ENCODE measurements at regions not wholly inside any gene's neighbourhood (a gene's known extent, or its start where the extent isn't known, plus 50 kb on each side); places are given as distances from the start of the nearest gene placed in this dataset.

DNA sequence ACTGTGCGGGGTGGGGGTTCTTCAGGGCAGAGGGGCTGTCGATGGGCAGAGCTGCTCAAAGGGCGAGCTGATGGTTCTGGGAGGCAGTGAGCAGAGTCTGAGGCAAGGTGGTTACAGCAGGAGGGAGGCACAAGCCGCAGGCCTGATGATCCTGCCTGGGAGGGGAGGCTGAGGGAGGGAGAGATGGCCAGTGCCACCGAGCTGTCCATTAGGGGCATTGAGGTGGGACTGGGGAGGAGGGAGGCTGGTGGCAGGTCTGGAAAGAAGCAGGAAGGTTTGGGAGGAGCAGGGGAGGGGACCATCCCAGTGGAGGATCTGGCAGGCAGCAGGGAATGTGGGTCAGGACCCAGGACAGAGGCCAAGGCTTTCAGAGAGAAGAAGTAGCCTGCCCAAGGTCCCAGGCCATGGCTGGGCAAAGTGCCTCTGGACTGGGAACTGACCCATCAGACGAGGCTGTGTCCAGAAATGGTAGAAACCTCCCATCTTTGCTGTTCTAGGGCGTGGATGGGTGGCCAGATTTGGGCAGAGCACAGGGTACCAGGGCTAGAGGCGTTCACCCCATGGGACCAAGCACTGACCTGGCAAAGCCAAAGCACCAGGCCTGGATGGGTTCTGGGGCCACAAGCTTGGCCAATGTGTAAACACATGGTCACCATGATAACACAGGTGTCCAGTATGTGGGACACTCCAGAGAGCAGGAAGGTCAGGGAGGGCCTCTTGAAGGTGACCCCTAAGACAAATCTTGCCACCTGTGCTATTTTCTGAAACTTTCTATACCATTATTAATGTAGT, 55.5 kb downstream of the INHBB start:
- no peak for DNase-seq
- Histone ChIP-seq H3K27ac (replicated peaks) (no peak overlapping the region), H3K4me1 (no peaks in the 10 kb centered on the region), H3K36me3 (no peaks in the 10 kb centered on the region), H3K4me3 (no peak overlapping the region), H3K9me3 (replicated peaks) (no peaks in the 10 kb centered on the region), H3K27me3 (ENCODE audit: low read depth) (peaks cover 46% of the 10 kb centered on the region)
- TF ChIP-seq, protein P1, sequence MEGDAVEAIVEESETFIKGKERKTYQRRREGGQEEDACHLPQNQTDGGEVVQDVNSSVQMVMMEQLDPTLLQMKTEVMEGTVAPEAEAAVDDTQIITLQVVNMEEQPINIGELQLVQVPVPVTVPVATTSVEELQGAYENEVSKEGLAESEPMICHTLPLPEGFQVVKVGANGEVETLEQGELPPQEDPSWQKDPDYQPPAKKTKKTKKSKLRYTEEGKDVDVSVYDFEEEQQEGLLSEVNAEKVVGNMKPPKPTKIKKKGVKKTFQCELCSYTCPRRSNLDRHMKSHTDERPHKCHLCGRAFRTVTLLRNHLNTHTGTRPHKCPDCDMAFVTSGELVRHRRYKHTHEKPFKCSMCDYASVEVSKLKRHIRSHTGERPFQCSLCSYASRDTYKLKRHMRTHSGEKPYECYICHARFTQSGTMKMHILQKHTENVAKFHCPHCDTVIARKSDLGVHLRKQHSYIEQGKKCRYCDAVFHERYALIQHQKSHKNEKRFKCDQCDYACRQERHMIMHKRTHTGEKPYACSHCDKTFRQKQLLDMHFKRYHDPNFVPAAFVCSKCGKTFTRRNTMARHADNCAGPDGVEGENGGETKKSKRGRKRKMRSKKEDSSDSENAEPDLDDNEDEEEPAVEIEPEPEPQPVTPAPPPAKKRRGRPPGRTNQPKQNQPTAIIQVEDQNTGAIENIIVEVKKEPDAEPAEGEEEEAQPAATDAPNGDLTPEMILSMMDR (IDR thresholded peaks at IDR 0.05; ENCODE audit: borderline replicate concordance): no peak
- intact Hi-C loops (cut with micrococcal nuclease): no loop called here

DNA sequence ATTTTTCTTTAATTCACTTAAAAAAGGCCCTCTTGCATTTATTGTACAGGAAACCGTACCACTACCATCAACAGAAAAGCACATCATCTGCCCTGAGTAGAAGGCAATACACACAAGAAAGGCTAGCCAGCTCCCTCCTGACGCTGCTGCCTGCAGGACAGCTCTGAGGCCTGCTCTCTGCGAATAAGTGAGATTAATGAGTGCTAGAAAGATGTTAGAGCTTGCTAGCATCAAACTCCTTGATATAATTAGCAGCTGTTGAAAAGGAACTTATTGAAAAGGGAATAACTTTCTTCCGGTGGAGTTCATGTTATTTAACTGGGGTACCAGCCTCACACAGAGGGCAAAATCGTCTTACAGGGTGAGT, 56.1 kb downstream of the INHBB start:
- Histone ChIP-seq H3K4me1 (no peaks in the 10 kb centered on the region), H3K27me3 (ENCODE audit: low read depth) (peaks cover 40% of the 10 kb centered on the region), H3K36me3 (no peaks in the 10 kb centered on the region), H3K4me3 (no peak overlapping the region), H3K9me3 (replicated peaks) (no peaks in the 10 kb centered on the region), H3K27ac (replicated peaks) (no peak overlapping the region)
- TF ChIP-seq, protein P1 (IDR thresholded peaks at IDR 0.05; ENCODE audit: borderline replicate concordance): no peak
- intact Hi-C loops (cut with micrococcal nuclease): no loop called here
- no peak for DNase-seq

DNA sequence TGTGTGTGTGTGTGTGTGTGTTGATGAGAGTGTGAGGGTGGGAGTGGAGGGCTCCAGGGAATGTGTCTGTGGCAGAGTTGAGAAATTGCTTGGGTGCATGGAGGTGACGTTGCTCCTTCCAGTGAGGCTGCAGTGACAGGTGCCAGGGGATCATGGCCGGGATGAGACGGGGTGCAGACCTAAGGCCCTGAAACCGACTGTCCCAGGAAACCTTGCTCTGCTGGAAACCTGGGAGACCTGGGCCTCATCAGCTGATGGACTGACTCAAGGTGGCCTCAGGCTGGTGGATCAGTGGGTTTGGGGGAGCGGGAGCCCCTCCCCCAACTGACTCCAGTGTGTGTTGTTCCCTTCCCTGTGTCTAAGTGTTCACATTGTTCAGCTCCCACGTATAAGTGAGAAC, 56.6 kb downstream of the INHBB start:
- Histone ChIP-seq H3K27ac (replicated peaks) (no peak overlapping the region), H3K27me3 (ENCODE audit: low read depth) (peaks cover 35% of the 10 kb centered on the region), H3K9me3 (replicated peaks) (peaks cover 1% of the 10 kb centered on the region), H3K4me3 (no peak overlapping the region), H3K4me1 (no peaks in the 10 kb centered on the region), H3K36me3 (no peaks in the 10 kb centered on the region)
- intact Hi-C loops (cut with micrococcal nuclease): no loop called here
- DNase-seq: no peak
- TF ChIP-seq, protein P1 (IDR thresholded peaks at IDR 0.05; ENCODE audit: borderline replicate concordance): no peak

DNA sequence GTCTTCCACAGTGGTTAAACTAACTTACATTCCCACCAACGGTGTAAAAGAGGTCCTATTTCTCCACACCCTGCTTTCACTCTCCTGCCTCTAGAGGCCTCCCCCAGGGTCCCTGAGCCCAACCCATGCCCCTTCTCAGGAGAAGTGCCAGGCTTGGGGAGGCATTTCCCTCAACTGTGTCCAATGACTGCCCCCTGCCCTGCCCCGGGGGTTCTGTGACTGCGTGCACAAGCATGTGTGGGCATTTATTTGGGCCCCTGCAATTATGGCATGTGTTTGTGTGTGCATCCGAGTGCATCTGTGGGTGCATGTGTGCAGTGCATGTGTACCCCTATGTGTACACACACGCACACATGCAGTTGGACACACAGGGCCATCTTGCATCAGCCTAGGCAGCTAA, 57.3 kb downstream of the INHBB start:
- TF ChIP-seq, protein P1 (IDR thresholded peaks at IDR 0.05; ENCODE audit: borderline replicate concordance): no peak
- H3K4me1 ChIP-seq: no peaks in the 10 kb centered on the region
- no peak overlapping the region for H3K4me3 ChIP-seq
- H3K9me3 ChIP-seq (replicated peaks): peaks cover 9% of the 10 kb centered on the region
- intact Hi-C loops (cut with micrococcal nuclease): no loop called here
- H3K27ac ChIP-seq (replicated peaks): no peak overlapping the region
- H3K36me3 ChIP-seq: no peaks in the 10 kb centered on the region
- peaks cover 28% of the 10 kb centered on the region for H3K27me3 ChIP-seq (ENCODE audit: low read depth)
- no peak for DNase-seq

DNA sequence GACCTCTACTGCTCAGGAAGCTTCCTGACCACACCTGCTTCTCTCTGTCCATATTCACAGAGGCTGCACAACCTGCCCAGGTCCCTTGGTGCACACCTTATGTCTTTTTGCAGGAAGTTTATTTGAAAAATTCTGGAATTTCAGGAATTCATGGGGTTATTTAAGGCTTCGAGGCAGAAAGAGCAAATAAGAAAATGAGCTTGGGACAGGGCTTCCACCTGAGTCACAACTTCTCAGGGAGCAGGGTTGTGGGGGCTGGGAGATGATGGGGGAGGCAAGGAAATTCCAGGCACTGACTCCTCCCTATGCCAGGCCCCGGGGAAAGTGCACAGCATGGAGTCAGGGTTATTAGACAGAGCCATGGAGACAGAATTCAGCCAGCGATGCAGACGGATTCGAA, 57.7 kb downstream of the INHBB start:
- Histone ChIP-seq H3K4me1 (no peaks in the 10 kb centered on the region), H3K27ac (replicated peaks) (no peak overlapping the region), H3K4me3 (no peak overlapping the region), H3K9me3 (replicated peaks) (peaks cover 13% of the 10 kb centered on the region), H3K36me3 (no peaks in the 10 kb centered on the region), H3K27me3 (ENCODE audit: low read depth) (peaks cover 24% of the 10 kb centered on the region)
- TF ChIP-seq, protein P1 (IDR thresholded peaks at IDR 0.05; ENCODE audit: borderline replicate concordance): no peak
- no peak for DNase-seq
- intact Hi-C loops (cut with micrococcal nuclease): no loop called here

Measured in left ventricle myocardium inferior (tissue), 1 donor.